MM.1S (cell line): ENCODE measurements at regions not wholly inside any gene's neighbourhood (a gene's known extent, or its start where the extent isn't known, plus 50 kb on each side); places are given as distances from the start of the nearest gene placed in this dataset.

Experiments used
- DNase-seq: peaks from one replicate; pipeline ENCODE4 v3.0.0-alpha.2; 2015
- H2AFZ ChIP-seq: fragments of 300-600 bp; sonication (generic); 2 replicates; pipeline ENCODE4 v1.6.0; 2016; ENCODE audit warnings: antibody characterized with exemption, low read length
- H3F3A ChIP-seq: fragments of 300-600 bp; sonication (generic); 2 replicates; pipeline ENCODE4 v1.6.1; 2016; ENCODE audit warnings: mild to moderate bottlenecking, antibody characterized with exemption, low read length, moderate library complexity, mixed read lengths; ENCODE audit not compliant: insufficient read depth
- H3K27ac ChIP-seq: fragments of 300-600 bp; sonication (generic); 2 replicates; pipeline ENCODE4 v1.5.1; 2016; ENCODE audit warnings: mild to moderate bottlenecking, low read length
- H3K27me3 ChIP-seq: fragments of 300-600 bp; sonication (generic); replicated peaks from 2 replicates; pipeline ENCODE4 v1.6.0; 2016; ENCODE audit warnings: low read length; ENCODE audit not compliant: insufficient read depth
- H3K36me3 ChIP-seq: fragments of 300-600 bp; sonication (generic); replicated peaks from 2 replicates; pipeline ENCODE4 v1.6.1; 2016; ENCODE audit warnings: mild to moderate bottlenecking, low read length, mixed read lengths; ENCODE audit not compliant: insufficient read depth
- H3K4me1 ChIP-seq: fragments of 300-600 bp; sonication (generic); 2 replicates; pipeline ENCODE4 v1.6.1; 2016; ENCODE audit warnings: low read length, mixed read lengths
- H3K4me2 ChIP-seq: fragments of 300-600 bp; sonication (generic); 2 replicates; pipeline ENCODE4 v1.6.0; 2016; ENCODE audit warnings: low read depth, low read length
- H3K4me3 ChIP-seq: fragments of 300-600 bp; sonication (generic); 2 replicates; pipeline ENCODE4 v1.5.1; 2016; ENCODE audit warnings: low read length, mixed read lengths
- H3K79me2 ChIP-seq: fragments of 300-600 bp; sonication (generic); 2 replicates; pipeline ENCODE4 v1.6.1; 2016; ENCODE audit warnings: mixed run types, low read length, mixed read lengths
- H3K9ac ChIP-seq: fragments of 300-600 bp; sonication (generic); 2 replicates; pipeline ENCODE4 v1.6.1; 2016; ENCODE audit warnings: low read length, mixed read lengths
- H3K9me2 ChIP-seq: fragments of 300-600 bp; sonication (generic); replicated peaks from 2 replicates; pipeline ENCODE4 v1.6.1; 2016; ENCODE audit warnings: mild to moderate bottlenecking, low read length, mixed read lengths; ENCODE audit not compliant: insufficient read depth
- H3K9me3 ChIP-seq: fragments of 300-600 bp; sonication (generic); replicated peaks from 2 replicates; pipeline ENCODE4 v1.6.1; 2016; ENCODE audit warnings: mild to moderate bottlenecking, low read length, mixed read lengths; ENCODE audit not compliant: insufficient read depth
- H4K20me1 ChIP-seq: fragments of 300-600 bp; sonication (generic); 2 replicates; pipeline ENCODE4 v1.6.1; 2016; ENCODE audit warnings: mild to moderate bottlenecking, low read length, moderate library complexity, mixed read lengths; ENCODE audit not compliant: insufficient read depth
- CTCF ChIP-seq: fragments of 300-600 bp; sonication (generic); IDR thresholded peaks from 2 replicates; pipeline ENCODE4 v1.5.1; 2016; ENCODE audit warnings: antibody characterized with exemption, low read length, mixed read lengths
- EZH2 ChIP-seq: fragments of 300-600 bp; sonication (generic); optimal IDR thresholded peaks from 2 replicates; pipeline ENCODE3; 2017; ENCODE audit warnings: low read depth, mild to moderate bottlenecking, antibody characterized with exemption, low read length, mixed read lengths
- EZH2phosphoT487 ChIP-seq: fragments of 300-600 bp; sonication (generic); IDR thresholded peaks from 2 replicates; pipeline ENCODE4 v1.6.1; 2018; ENCODE audit warnings: antibody characterized with exemption, low read length

GRCh38 chr5:8417316-8418048 lies 548.5 kb downstream of the MTRR start:
- H3K4me2 ChIP-seq: no peak overlapping the region
- H3K4me3 ChIP-seq: no peak overlapping the region
- no peak overlapping the region for H3K9ac ChIP-seq
- no peaks in the 10 kb centered on the region for H3K4me1 ChIP-seq
- H3K9me2 ChIP-seq: no peaks in the 10 kb centered on the region
- no peaks in the 10 kb centered on the region for H3K36me3 ChIP-seq
- no peaks in the 10 kb centered on the region for H4K20me1 ChIP-seq
- no peak for DNase-seq
- no peaks in the 10 kb centered on the region for H3F3A ChIP-seq
- no peak overlapping the region for H2AFZ ChIP-seq
- no peaks in the 10 kb centered on the region for H3K9me3 ChIP-seq
- H3K79me2 ChIP-seq: no peaks in the 10 kb centered on the region
- no peak overlapping the region for H3K27ac ChIP-seq
- TF ChIP-seq CTCF (no peak), EZH2 (no peak), EZH2phosphoT487 (no peak)
- no peaks in the 10 kb centered on the region for H3K27me3 ChIP-seq

- TF ChIP-seq CTCF: no peak
- no peak for TF ChIP-seq EZH2phosphoT487
These were observed 549.1 kb downstream of the MTRR start for GRCh38 chr5:8418049-8418426.

DNA sequence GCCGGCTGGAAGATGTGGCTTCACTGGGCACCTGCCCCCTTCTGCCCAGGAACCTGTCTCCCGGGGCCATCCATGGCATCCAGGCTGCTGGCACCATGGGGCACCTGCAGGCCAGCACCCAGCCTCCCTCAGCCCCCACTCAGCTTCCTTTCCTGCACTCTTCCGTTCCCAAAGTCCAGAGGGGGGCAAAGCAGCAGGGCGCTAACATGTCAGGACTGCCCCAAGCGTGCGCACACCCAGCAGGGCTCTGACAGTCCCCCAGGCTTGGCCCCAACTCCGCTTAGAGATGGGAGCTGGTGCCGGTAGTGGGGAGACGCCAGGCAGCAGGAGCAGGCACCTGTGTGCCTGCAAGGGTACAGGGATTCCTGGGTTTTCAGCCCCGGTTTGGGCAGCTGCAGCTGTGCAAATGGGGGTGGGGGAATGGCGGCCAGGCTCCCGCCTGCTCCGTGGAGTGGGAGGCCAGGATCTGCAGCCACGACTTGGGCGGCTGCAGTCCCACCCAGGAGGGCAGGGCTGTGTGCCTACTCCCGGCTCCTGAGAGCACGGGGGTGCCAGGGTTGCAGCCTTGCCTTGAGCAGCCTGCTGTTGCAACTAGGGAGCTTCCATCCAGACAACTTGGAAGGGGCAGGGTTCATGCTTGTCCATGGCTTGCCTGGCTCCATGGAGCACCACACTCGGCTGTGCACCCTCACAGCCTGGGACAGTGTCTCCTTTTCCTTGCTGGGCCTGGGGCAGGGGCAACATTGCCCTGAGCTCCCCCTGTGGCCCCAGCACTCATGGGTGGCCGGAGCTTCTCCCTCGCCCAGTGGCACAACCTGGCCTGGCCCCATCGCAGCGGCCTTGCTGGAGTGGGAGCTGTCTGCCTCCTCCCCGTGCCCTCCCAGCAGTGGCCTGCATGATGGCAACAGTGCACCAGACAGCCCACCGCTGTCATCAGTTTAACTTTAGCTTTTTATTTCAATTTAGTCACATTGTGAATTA lies 561.1 kb downstream of the MTRR start:
- TF ChIP-seq CTCF (no peak), EZH2phosphoT487 (no peak), EZH2 (no peak)
- no peak overlapping the region for H3K27ac ChIP-seq
- H3K36me3 ChIP-seq: no peaks in the 10 kb centered on the region
- H3F3A ChIP-seq: no peaks in the 10 kb centered on the region
- H3K9ac ChIP-seq: no peak overlapping the region
- H3K4me3 ChIP-seq: no peak overlapping the region
- no peaks in the 10 kb centered on the region for H3K4me1 ChIP-seq
- no peak overlapping the region for H2AFZ ChIP-seq
- no peaks in the 10 kb centered on the region for H3K9me2 ChIP-seq
- no peaks in the 10 kb centered on the region for H3K9me3 ChIP-seq
- no peaks in the 10 kb centered on the region for H3K27me3 ChIP-seq
- no peak overlapping the region for H3K4me2 ChIP-seq
- H3K79me2 ChIP-seq: no peaks in the 10 kb centered on the region
- DNase-seq: no peak
- H4K20me1 ChIP-seq: no peaks in the 10 kb centered on the region

More at GRCh38 chr5:8418049-8418426, 549.1 kb downstream of the MTRR start:
- H3K27me3 ChIP-seq: no peaks in the 10 kb centered on the region
- no peaks in the 10 kb centered on the region for H3K4me1 ChIP-seq
- no peaks in the 10 kb centered on the region for H4K20me1 ChIP-seq
- no peaks in the 10 kb centered on the region for H3K79me2 ChIP-seq
- H3K4me3 ChIP-seq: no peak overlapping the region
- H3K9me2 ChIP-seq: no peaks in the 10 kb centered on the region
- no peak overlapping the region for H2AFZ ChIP-seq
- H3K9ac ChIP-seq: no peak overlapping the region
- no peak overlapping the region for H3K4me2 ChIP-seq
- H3K36me3 ChIP-seq: no peaks in the 10 kb centered on the region
- H3F3A ChIP-seq: no peaks in the 10 kb centered on the region
- H3K27ac ChIP-seq: no peak overlapping the region
- no peak for DNase-seq
- H3K9me3 ChIP-seq: no peaks in the 10 kb centered on the region
